H1 (cell line): ENCODE measurements at regions not wholly inside any gene's neighbourhood (a gene's known extent, or its start where the extent isn't known, plus 50 kb on each side); places are given as distances from the start of the nearest gene placed in this dataset.

Experiments used
- CTCF ChIA-PET: fragments of 300-600 bp; sonication (Branson Sonifier 250); formaldehyde crosslinking; loops from one replicate; lab custom pipeline; 2021; ENCODE audit not compliant: partially characterized antibody; lab: Charles Lee
- POLR2A ChIA-PET: fragments of 300-600 bp; sonication (Branson Sonifier 250); formaldehyde crosslinking; loops from one replicate; lab custom pipeline; 2021; ENCODE audit warnings: inconsistent platforms; ENCODE audit not compliant: partially characterized antibody; lab: Charles Lee
- DNase-seq, 2 experiments: peaks; one replicate each; pipeline versions ENCODE4 v3.0.0 to v3.0.0-alpha.2; 2010 to 2022; ENCODE audit warnings: low spot score in 2 of 2, low read depth in 1 of 2, mixed read lengths in 1 of 2
- FAIRE-seq: peaks from 2 replicates; lab custom pipeline; 2011; peaks lifted over from hg19 to GRCh38; lab: Jason Lieb, UNC
- H2AFZ ChIP-seq: 2 replicates; pipeline ENCODE4 v1.8.1; 2012; ENCODE audit warnings: low read length, inconsistent platforms
- H2AK5ac ChIP-seq: 2 replicates; pipeline ENCODE4 v1.6.1; 2013; ENCODE audit warnings: low read depth, low read length
- H2BK120ac ChIP-seq: replicated peaks from 2 replicates; pipeline ENCODE3; 2013; ENCODE audit warnings: low read depth, low read length, inconsistent platforms
- H2BK12ac ChIP-seq: 2 replicates; pipeline ENCODE4 v1.6.1; 2013; ENCODE audit warnings: low read depth, low read length
- H2BK15ac ChIP-seq: 2 replicates; pipeline ENCODE4 v1.6.1; 2013; ENCODE audit warnings: low read length
- H2BK20ac ChIP-seq: 2 replicates; pipeline ENCODE4 v1.6.1; 2013; ENCODE audit warnings: low read length
- H2BK5ac ChIP-seq: 2 replicates; pipeline ENCODE4 v1.6.1; 2013; ENCODE audit warnings: low read depth, low read length
- H3K14ac ChIP-seq: 2 replicates; pipeline ENCODE4 v1.6.1; 2013; ENCODE audit warnings: inconsistent platforms; ENCODE audit not compliant: insufficient read length
- H3K18ac ChIP-seq: 2 replicates; pipeline ENCODE4 v1.6.1; 2013; ENCODE audit warnings: low read length; ENCODE audit errors: extremely low read depth
- H3K23ac ChIP-seq: 2 replicates; pipeline ENCODE4 v1.6.1; 2013; ENCODE audit warnings: inconsistent platforms; ENCODE audit not compliant: insufficient read length
- H3K23me2 ChIP-seq: 2 replicates; pipeline ENCODE4 v1.6.1; 2013; ENCODE audit warnings: low read depth, low read length
- H3K27ac ChIP-seq: 2 replicates; pipeline ENCODE4 v1.6.1; 2011; ENCODE audit warnings: low read depth, low read length, inconsistent platforms
- H3K27me3 ChIP-seq, 4 experiments: replicated peaks in 1 of 4; 1 replicate in 1 of 4; 2 replicates in 3 of 4; pipeline versions ENCODE4 v1.6.1 to v1.8.1; 2011 to 2013; ENCODE audit warnings: low read length in 3 of 4, mild to moderate bottlenecking in 3 of 4, inconsistent platforms in 2 of 4, mixed read lengths in 2 of 4, moderate library complexity in 1 of 4; ENCODE audit not compliant: control insufficient read depth in 3 of 4, insufficient read depth in 3 of 4; ENCODE audit errors: extremely low read depth in 1 of 4
- H3K36me3 ChIP-seq, 4 experiments: 2 replicates each; pipeline versions ENCODE4 v1.6.1 to v1.8.1; 2011 to 2013; ENCODE audit warnings: mild to moderate bottlenecking in 4 of 4, low read length in 3 of 4, moderate library complexity in 2 of 4, control low read depth in 1 of 4, inconsistent platforms in 1 of 4; ENCODE audit not compliant: insufficient read depth in 4 of 4, control insufficient read depth in 2 of 4
- H3K4ac ChIP-seq: replicated peaks from 2 replicates; pipeline ENCODE3; 2013; ENCODE audit warnings: low read length, low read depth, mixed read lengths, inconsistent platforms; ENCODE audit not compliant: insufficient read length
- H3K4me1 ChIP-seq, 4 experiments: replicated peaks in 1 of 4; 1 replicate in 1 of 4; 2 replicates in 3 of 4; pipeline versions ENCODE4 v1.6.1 to v1.8.1; 2011 to 2013; ENCODE audit warnings: low read length in 3 of 4, inconsistent platforms in 2 of 4, mixed read lengths in 1 of 4; ENCODE audit not compliant: insufficient read depth in 4 of 4, control insufficient read depth in 3 of 4
- H3K4me2 ChIP-seq, 2 experiments: 2 replicates each; pipeline versions ENCODE4 v1.6.1 to v1.8.1; 2011 to 2013; ENCODE audit warnings: low read depth in 2 of 2, low read length in 2 of 2, control low read depth in 1 of 2, inconsistent platforms in 1 of 2, mild to moderate bottlenecking in 1 of 2; ENCODE audit not compliant: insufficient read depth in 1 of 2
- H3K4me3 ChIP-seq, 4 experiments: fragments of 200-600, 300-600 bp in 1 of 4; sonication (generic), shearing (Covaris generic), sonication (Bioruptor Twin) in 1 of 4; 2 replicates each; pipeline versions ENCODE4 v1.5.1 to v1.8.1; 2011 to 2016; ENCODE audit warnings: low read length in 4 of 4, low read depth in 3 of 4, control low read depth in 2 of 4, inconsistent platforms in 2 of 4, mild to moderate bottlenecking in 2 of 4, mixed read lengths in 1 of 4, moderate library complexity in 1 of 4; ENCODE audit not compliant: insufficient read depth in 2 of 4; ENCODE audit errors: extremely low read depth in 1 of 4
- H3K56ac ChIP-seq: replicated peaks from 2 replicates; pipeline ENCODE3; 2013; ENCODE audit warnings: low read depth, mild to moderate bottlenecking, mixed read lengths, low read length, inconsistent platforms; ENCODE audit not compliant: insufficient read length
- H3K79me1 ChIP-seq: 2 replicates; pipeline ENCODE4 v1.6.1; 2013; ENCODE audit warnings: low read depth, low read length, control low read depth
- H3K79me2 ChIP-seq, 2 experiments: 2 replicates each; pipeline versions ENCODE4 v1.6.1 to v1.8.1; 2012 to 2013; ENCODE audit warnings: low read length in 2 of 2, mild to moderate bottlenecking in 2 of 2, inconsistent platforms in 1 of 2; ENCODE audit not compliant: insufficient read depth in 2 of 2, control insufficient read depth in 1 of 2
- H3K9ac ChIP-seq, 4 experiments: replicated peaks in 1 of 4; 1 replicate in 1 of 4; 2 replicates in 3 of 4; pipeline versions ENCODE4 v1.6.1 to v1.8.1; 2011 to 2013; ENCODE audit warnings: low read depth in 3 of 4, low read length in 3 of 4, control low read depth in 2 of 4, mild to moderate bottlenecking in 2 of 4, moderate library complexity in 2 of 4, inconsistent platforms in 1 of 4; ENCODE audit errors: extremely low read depth in 1 of 4
- H3K9me3 ChIP-seq, 2 experiments: 2 replicates each; pipeline versions ENCODE4 v1.6.1 to v1.8.1; 2012 to 2013; ENCODE audit warnings: mild to moderate bottlenecking in 2 of 2, moderate library complexity in 2 of 2, control low read depth in 1 of 2, inconsistent platforms in 1 of 2, low read depth in 1 of 2, low read length in 1 of 2, mixed read lengths in 1 of 2; ENCODE audit not compliant: insufficient read depth in 2 of 2
- H4K20me1 ChIP-seq, 2 experiments: replicated peaks in 1 of 2; 2 replicates each; pipeline versions ENCODE3 to v1.8.1; 2011 to 2013; ENCODE audit warnings: inconsistent platforms in 2 of 2, low read length in 2 of 2, mild to moderate bottlenecking in 1 of 2; ENCODE audit not compliant: insufficient read depth in 2 of 2, control insufficient read depth in 1 of 2
- H4K5ac ChIP-seq: 2 replicates; pipeline ENCODE4 v1.6.1; 2013; ENCODE audit warnings: low read length, low read depth, mixed read lengths, inconsistent platforms; ENCODE audit not compliant: insufficient read length
- H4K8ac ChIP-seq: 2 replicates; pipeline ENCODE4 v1.8.0; 2013; ENCODE audit warnings: mild to moderate bottlenecking, moderate library complexity, low read length, inconsistent platforms; ENCODE audit not compliant: insufficient read depth; ENCODE audit errors: extremely low read depth
- H4K91ac ChIP-seq: replicated peaks from 2 replicates; pipeline ENCODE3; 2013; ENCODE audit warnings: low read length, mixed read lengths, inconsistent platforms; ENCODE audit not compliant: insufficient read length
- FOSL1 ChIP-seq: IDR thresholded peaks from 2 replicates; pipeline ENCODE4 v1.6.1; 2011; ENCODE audit warnings: mild to moderate bottlenecking, low read depth, low read length, moderate library complexity; ENCODE audit not compliant: insufficient read depth
- HDAC6 ChIP-seq: IDR thresholded peaks from one replicate; pipeline ENCODE4 v1.7.1; 2012; ENCODE audit warnings: low read depth, mild to moderate bottlenecking, inconsistent platforms, low read length, moderate library complexity
- TCF12 ChIP-seq: IDR thresholded peaks from 2 replicates; pipeline ENCODE4 v1.6.1; 2011; ENCODE audit warnings: low read depth, mild to moderate bottlenecking, low read length
- WGBS, 2 experiments: shearing (Covaris generic) in 1 of 2; methylation state at CpG; one replicate each; pipeline versions ENCODE4 v1.1.6 to v1.1.7; 2013 to 2015; ENCODE audit warnings: low lambda C conversion rate in 2 of 2, mixed read lengths in 2 of 2, inconsistent platforms in 1 of 2, low coverage in 1 of 2, missing lambda C conversion rate in 1 of 2; ENCODE audit not compliant: insufficient replicate concordance in 2 of 2, insufficient coverage in 1 of 2, insufficient read length in 1 of 2; ENCODE audit errors: extremely low coverage in 1 of 2, missing lambda C conversion rate in 1 of 2; 5-methylcytosine and 5-hydroxymethylcytosine counted together

GRCh38 chr7:35482231-35482630, 212.7 kb downstream of the HERPUD2 start:
- Histone ChIP-seq H3K9me3 (no peaks in the 10 kb centered on the region), H4K20me1 (no peaks in the 10 kb centered on the region), H3K56ac (no peak overlapping the region), H3K14ac (no peak overlapping the region), H3K9ac (no peak overlapping the region), H3K23ac (no peak overlapping the region), H2BK120ac (no peak overlapping the region), H3K36me3 (no peaks in the 10 kb centered on the region), H3K27ac (no peak overlapping the region), H3K4ac (no peak overlapping the region), H3K18ac (no peak overlapping the region), H3K79me1 (no peaks in the 10 kb centered on the region), H3K4me2 (no peak overlapping the region), H3K27me3 (no peaks in the 10 kb centered on the region), H2BK12ac (no peak overlapping the region), H3K4me3 (no peak overlapping the region), H4K5ac (no peak overlapping the region), H3K79me2 (no peaks in the 10 kb centered on the region), H2BK5ac (no peak overlapping the region), H2AFZ (peak overlapping the region; percentile 77; the same call in 1 of the 2 replicates), H2AK5ac (no peak overlapping the region), H3K4me1 (0 out of 7 replicates have a peak, but pooled peaks cover 0 to 2% (median 0%) of the 10 kb centered on the region in 4 experiments), H4K91ac (no peak overlapping the region), H3K23me2 (no peaks in the 10 kb centered on the region), H2BK15ac (no peak overlapping the region), H2BK20ac (no peak overlapping the region), H4K8ac (no peak overlapping the region)
- DNase-seq, result no peak
- WGBS, 2 experiments, result 97% methylated on average over 5 of the region's 5 CpGs; no CpG with 5 or more reads in 1 of the 2 experiments
- no peak for FAIRE-seq
- TF ChIP-seq TCF12 (no peak), FOSL1 (no peak), HDAC6 (no peak)
- ChIA-PET CTCF (interaction anchor here (0.7 kb wide), 1 partner anchor 9 kb away, joined by 3 read pairs; no protein-coding TSS in a partner anchor), POLR2A (no interaction called here)
